ENCODE measurements at regions not wholly inside any gene's neighbourhood (a gene's known extent, or its start where the extent isn't known, plus 50 kb on each side); places are given as distances from the start of the nearest gene placed in this dataset.

- Histone ChIP-seq H3K27ac (no peak overlapping the region), H3K4me1 (no peaks in the 10 kb centered on the region), H3K27me3 (no peaks in the 10 kb centered on the region), H3K36me3 (no peaks in the 10 kb centered on the region), H3K4me3 (no peak overlapping the region), H3K9me3 (no peaks in the 10 kb centered on the region)
- no peak for TF ChIP-seq POLR2A (IDR thresholded peaks at IDR 0.05)
- TF ChIP-seq, protein P1, sequence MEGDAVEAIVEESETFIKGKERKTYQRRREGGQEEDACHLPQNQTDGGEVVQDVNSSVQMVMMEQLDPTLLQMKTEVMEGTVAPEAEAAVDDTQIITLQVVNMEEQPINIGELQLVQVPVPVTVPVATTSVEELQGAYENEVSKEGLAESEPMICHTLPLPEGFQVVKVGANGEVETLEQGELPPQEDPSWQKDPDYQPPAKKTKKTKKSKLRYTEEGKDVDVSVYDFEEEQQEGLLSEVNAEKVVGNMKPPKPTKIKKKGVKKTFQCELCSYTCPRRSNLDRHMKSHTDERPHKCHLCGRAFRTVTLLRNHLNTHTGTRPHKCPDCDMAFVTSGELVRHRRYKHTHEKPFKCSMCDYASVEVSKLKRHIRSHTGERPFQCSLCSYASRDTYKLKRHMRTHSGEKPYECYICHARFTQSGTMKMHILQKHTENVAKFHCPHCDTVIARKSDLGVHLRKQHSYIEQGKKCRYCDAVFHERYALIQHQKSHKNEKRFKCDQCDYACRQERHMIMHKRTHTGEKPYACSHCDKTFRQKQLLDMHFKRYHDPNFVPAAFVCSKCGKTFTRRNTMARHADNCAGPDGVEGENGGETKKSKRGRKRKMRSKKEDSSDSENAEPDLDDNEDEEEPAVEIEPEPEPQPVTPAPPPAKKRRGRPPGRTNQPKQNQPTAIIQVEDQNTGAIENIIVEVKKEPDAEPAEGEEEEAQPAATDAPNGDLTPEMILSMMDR (IDR thresholded peaks at IDR 0.05): no peak
- DNase-seq: no peak
These were observed 898.5 kb downstream of the KCNJ2 start for GRCh38 chr17:71067669-71068407.

DNA sequence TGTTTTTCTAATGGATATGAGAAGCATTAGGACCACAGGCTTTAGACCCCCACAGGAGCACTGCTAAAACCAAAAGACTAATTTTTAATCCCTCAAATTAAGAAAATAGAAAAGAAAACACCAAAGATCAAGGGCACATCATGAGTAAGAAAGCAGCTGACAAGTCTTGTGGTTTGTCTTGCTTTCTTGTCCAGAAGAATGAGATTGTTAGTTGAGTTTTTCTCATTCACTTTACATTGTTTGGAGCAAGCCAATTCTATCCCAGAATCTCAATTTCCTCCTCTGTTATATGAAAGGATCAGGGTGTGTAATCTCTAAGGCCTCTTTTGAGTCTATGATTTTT, 899.0 kb downstream of the KCNJ2 start:
- no peaks in the 10 kb centered on the region for H3K36me3 ChIP-seq
- H3K27me3 ChIP-seq: no peaks in the 10 kb centered on the region
- H3K4me3 ChIP-seq: no peak overlapping the region
- H3K27ac ChIP-seq: no peak overlapping the region
- DNase-seq: no peak
- TF ChIP-seq POLR2A (IDR thresholded peaks at IDR 0.05): no peak
- TF ChIP-seq, protein P1 (IDR thresholded peaks at IDR 0.05): no peak
- no peaks in the 10 kb centered on the region for H3K9me3 ChIP-seq
- no peaks in the 10 kb centered on the region for H3K4me1 ChIP-seq

DNA sequence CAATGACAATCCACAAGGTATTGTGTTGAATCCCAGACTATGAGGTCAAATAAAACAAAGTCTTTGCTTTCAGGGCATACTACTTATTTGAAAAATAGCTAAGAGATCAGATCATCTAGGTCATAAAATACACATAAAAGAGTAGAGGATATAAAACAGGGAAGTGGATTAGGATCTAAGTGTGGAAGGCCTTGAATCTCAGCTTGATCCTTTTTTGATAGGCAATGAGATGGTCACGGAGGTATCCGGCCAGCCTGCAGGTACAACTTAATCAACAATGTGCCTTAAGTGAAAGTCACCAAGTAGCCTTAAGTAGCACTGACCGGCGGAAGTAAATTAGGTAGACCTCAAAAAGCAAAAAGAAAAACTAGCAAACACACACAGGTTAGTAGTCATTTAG, 901.7 kb downstream of the KCNJ2 start:
- Histone ChIP-seq H3K9me3 (no peaks in the 10 kb centered on the region), H3K36me3 (no peaks in the 10 kb centered on the region)

GRCh38 chr17:71071837-71072236, 902.5 kb downstream of the KCNJ2 start:
- Histone ChIP-seq H3K9me3 (no peaks in the 10 kb centered on the region), H3K4me3 (no peak overlapping the region), H3K27ac (no peak overlapping the region), H3K27me3 (no peaks in the 10 kb centered on the region), H3K36me3 (no peaks in the 10 kb centered on the region), H3K4me1 (no peaks in the 10 kb centered on the region)
- DNase-seq: no peak
- no peak for TF ChIP-seq POLR2A (IDR thresholded peaks at IDR 0.05)
- TF ChIP-seq, protein P1 (IDR thresholded peaks at IDR 0.05): no peak

More for the DNA sequence above, 901.7 kb downstream of the KCNJ2 start:
- no peaks in the 10 kb centered on the region for H3K4me1 ChIP-seq
- TF ChIP-seq, protein P1 (IDR thresholded peaks at IDR 0.05): no peak
- no peak for TF ChIP-seq POLR2A (IDR thresholded peaks at IDR 0.05)
- no peak overlapping the region for H3K4me3 ChIP-seq
- H3K27ac ChIP-seq: no peak overlapping the region
- H3K27me3 ChIP-seq: no peaks in the 10 kb centered on the region
- no peak for DNase-seq

DNA sequence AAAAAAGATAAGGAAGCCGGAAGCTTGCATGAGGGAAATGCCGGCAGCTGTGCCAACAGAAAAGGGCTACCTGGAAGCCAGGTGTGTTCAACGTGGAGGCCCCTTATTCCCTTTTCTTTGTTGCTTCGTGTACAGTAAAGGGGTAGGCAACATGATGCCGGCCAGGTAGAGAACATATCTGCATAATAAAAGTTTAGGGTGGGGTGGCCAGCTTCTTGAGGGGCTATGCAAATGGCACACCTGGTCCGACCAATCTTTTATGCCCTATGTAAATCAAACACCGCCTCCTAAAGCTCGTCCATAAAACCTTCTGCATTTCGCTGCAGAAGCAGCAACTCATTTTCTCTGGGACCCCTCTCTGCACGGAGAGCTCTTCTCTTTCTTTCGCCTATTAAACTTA, 911.6 kb downstream of the KCNJ2 start:
- DNase-seq: no peak
- Histone ChIP-seq H3K4me3 (no peak overlapping the region), H3K36me3 (no peaks in the 10 kb centered on the region), H3K9me3 (no peaks in the 10 kb centered on the region), H3K27ac (no peak overlapping the region), H3K27me3 (no peaks in the 10 kb centered on the region), H3K4me1 (no peaks in the 10 kb centered on the region)
- TF ChIP-seq POLR2A (IDR thresholded peaks at IDR 0.05): no peak
- TF ChIP-seq, protein P1 (IDR thresholded peaks at IDR 0.05): no peak

DNA sequence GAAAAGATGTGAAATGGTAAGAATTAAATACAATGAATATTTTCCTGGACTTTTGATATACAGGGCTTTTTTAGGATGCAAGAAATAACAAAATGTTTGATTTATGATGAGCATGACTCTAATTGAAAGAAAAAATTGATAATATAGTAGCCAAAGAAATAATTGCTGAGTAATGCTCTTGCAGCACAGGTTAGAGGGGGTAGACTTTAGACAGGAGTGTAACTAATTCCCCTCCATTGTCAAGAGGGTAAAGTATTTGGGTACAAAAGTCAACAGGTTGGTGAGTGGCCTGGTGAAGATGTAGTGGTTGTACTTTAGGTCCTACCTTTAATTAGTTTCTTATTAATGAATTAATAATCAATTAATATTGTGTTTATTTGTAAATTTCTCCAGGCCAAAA, 912.3 kb downstream of the KCNJ2 start:
- H3K27me3 ChIP-seq: no peaks in the 10 kb centered on the region
- no peak for DNase-seq
- no peak overlapping the region for H3K4me3 ChIP-seq
- H3K4me1 ChIP-seq: no peaks in the 10 kb centered on the region
- no peaks in the 10 kb centered on the region for H3K36me3 ChIP-seq
- TF ChIP-seq, protein P1 (IDR thresholded peaks at IDR 0.05): no peak
- TF ChIP-seq POLR2A (IDR thresholded peaks at IDR 0.05): no peak
- no peak overlapping the region for H3K27ac ChIP-seq
- no peaks in the 10 kb centered on the region for H3K9me3 ChIP-seq

Measured in Peyer's patch (tissue), 4 donors.